COLO829 (cell line): ENCODE measurements at regions not wholly inside any gene's neighbourhood (a gene's known extent, or its start where the extent isn't known, plus 50 kb on each side); places are given as distances from the start of the nearest gene placed in this dataset.
"Not testable (repeated sequence)": the region's sequence is repeated elsewhere in the genome, so short reads cannot be mapped to it uniquely, and the experiment has no call there.

Experiments used
- DNase-seq: peaks from one replicate; pipeline ENCODE4 v3.0.0; 2012; ENCODE audit warnings: low spot score

DNA sequence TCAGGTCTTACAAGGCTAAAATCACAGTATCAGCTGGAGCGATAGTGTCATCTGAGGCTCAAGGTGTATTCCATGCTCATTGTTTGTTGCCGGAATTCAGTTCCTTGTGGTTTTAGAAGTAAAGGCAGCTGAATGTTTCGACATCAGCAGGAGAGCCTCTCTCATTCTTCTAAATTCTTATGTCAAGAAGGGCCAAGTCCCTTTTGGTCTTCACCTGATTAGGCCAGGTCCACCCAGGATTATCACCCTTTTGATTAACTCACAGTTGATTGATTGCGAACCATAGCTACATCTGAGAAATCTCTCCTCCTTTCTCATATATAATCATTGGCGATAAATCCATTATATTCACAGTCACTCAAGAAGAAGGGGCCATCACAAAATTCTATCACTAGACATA is 806.7 kb upstream of the PRMT6 start:
- no peak for DNase-seq

DNA sequence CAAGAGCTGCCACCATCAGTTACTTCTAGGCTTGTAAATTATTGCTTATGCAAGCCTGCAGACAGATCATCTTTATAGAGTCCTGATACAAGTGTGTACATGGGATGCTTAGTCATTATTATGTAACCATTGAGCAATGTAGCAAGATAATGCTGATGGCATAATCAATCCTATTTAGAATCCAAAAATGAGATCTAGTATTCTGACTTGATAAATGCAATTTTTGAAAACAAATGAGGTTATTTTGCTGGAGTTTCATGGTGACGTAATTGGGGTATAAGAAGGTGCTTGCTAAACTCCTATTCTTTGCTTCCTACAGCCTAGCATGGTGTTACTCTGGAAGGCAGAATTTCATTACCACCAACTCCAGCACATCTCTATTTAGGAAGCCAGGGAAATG is 801.7 kb upstream of the PRMT6 start:
- DNase-seq: no peak

DNA sequence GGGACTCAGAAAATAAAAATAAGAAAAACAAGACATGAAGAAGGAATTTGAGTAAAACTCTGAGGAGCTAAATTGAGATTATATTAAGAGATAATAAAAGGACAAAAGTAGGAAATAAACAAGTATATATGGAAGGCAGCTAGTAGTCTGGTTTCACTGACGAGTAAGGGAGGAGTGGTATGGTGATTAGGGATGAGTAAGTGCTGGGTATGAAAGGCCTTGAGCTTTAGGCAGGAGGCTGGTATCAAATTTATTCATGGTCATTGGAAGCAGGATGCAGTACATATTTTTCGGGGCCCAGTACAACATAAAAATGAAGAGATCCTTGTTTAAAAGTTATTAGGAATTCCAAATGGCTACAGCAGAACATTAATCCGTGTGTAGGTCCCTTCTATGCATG is 789.7 kb upstream of the PRMT6 start:
- DNase-seq: no peak

DNA sequence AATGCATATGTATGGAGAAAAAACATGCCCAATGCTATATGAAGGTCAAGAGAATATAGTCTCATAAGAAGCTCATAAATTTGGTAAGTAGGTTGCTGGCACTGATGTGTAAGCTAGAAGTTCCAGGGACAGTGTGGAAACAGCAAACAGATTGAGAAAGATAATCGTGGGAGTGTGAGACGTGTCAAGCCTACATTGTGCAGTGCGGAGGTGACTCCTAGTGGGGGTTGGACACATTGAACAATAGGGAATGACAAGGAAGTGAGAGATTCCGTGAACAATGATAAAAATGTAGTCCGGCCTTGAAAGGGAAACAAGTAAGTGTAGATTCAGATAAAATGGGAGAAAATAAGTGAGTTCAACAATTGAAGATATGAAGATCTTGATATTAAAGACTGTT is 788.4 kb upstream of the PRMT6 start:
- peak; percentile 7 for DNase-seq

DNA sequence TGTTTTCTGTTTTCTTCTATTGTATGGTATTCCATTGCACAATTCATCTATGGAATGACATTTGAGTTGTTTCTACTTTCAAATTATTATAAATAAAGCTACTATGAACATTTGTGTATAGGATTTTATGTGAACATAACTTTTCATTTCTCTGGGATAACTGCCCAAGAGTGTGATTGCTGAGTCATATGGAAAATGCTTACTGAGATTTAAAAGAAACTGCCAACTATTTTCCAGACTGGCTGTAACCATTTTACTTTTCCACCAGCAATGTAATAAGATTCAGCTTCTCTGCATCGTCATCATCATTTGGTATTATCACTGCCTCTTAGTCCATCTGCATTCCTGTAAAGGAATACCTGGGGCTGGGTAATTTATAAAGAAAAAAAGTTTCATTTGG is 779.6 kb upstream of the PRMT6 start:
- no peak for DNase-seq

DNA sequence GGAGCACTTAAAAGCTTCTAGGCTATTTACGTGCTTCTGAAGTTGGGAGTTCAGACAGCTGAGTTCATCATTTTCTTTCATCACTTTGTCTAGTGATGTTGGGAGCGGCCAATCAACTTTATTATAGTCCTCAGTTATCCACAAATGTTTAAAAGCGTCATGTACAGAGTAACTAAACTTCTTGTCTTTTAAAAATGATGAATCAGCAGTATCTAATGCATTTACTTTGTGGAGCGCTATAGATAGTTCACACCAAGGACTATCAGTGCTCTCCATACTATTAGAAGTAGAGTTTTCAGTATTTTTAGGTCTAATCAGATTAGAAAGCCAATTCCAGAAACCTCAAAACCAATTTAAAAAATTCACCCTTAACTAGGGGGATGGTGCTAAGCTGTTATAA is 778.7 kb upstream of the PRMT6 start:
- DNase-seq: no peak

DNA sequence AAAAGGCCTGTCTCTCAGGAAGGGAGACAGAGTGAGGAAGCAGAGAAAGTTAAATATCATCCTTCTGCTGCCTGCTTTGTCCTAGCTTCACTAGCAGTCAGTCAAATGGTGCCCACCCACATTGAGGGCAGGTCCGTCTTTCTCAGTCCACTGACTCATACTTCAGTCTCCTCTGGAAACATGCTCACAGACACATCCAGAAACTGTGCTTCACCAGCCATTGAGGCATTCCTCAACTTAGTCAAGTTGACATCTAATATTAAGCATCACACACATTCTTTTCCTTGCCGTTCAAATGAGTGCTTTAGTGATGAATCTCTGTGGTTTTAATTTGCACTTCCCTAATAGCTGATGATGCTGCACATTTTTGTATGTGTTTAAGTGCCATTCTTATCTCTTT is 777.8 kb upstream of the PRMT6 start:
- no peak for DNase-seq

DNA sequence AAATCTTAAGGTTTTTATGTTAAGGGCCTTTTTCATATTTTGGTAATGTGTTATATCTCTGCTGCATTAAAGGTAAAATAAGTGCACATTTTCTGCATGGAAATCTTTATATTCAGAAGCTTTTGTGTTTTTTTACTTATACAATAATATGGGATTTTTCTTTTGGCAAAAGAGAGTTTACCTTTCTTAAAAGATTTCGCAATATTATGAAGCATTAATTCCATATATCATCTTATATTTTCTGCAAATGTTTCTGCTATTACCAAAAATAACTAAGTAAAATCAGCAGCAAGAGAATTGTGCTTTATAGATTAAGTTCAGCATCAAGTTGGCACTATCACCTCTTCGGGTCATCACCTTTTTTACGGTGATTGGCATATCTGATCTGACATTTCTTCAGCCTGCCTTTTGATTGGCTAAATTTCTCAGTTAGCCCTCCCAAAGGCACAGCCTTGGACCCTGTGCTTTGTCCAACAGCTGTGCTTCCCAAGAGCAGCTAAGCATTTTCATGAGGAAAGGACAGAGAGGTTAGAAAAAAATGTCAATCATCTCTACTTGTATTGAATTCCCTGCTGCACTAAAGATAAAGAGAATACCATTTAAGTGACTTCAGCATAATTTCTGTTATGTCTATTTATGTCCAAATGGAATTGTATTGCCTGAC is 767.1 kb upstream of the PRMT6 start:
- DNase-seq: no peak

DNA sequence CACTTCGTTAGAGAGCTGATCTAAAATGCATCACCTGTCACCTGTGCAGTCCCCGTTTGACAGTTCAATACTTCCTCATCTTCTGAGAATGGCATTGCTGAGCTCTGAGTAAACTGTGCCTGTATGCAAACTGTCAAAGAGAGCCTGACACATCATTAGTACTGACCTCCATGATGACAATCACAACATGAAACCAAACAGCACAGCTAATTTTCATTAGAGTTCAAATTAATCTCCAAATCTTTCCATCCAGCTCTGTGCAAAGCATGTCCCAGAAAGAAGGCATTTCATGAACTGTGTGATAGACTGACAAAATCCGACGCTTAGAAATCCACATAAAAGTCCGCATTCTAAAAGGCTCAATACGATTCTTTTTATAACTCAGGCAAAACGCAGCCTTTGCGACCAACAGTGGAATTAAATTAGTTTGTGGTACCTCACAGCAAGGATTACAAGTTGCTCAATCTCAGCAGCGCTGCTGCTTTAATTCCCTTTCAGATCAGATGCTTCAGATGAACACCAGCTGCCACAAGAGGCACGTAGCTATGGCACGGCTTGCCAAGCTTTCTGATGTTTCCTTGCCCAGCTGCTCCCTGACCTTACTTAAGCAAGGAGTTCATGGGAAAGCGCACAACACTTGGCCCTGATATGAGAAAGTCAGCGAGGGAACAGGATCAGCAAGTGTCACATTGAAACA is 765.5 kb upstream of the PRMT6 start:
- no peak for DNase-seq

DNA sequence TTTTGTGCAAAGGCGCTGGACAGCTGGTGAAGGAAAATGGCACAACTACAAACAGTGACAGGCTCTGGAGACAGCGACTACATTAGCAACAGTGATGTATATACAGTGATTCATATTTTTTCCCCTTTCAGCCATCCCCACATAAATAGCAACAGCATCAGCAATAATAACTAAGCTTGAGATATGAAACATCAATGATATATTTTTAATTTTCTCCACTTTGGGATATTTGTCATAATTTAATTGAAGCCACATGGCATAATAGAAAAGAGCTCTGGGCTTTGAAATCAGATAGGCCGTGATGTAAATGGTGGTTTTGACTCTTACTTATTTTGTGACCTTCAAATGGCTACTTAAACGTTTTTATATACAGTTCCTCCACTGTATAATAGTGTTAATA is 764.3 kb upstream of the PRMT6 start:
- no peak for DNase-seq

DNA sequence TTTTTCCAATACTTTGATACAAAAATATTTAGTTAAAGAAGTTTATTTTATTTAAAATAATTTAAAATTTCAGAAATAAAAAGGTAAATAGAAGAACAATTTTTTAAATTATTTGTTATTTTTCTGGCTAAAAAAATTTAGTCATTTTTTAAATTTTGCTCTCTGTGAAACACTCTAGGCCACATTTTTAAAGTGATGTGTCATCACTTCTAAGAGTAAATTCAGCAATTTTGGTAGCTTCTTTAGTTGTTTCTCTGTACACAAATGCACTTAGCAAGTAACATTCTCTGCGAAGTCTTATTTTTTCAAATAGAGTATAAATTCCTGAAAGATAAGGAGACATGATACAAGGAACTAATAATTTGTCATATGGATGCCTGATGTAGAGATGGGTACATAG is 760.0 kb upstream of the PRMT6 start:
- no peak for DNase-seq

DNA sequence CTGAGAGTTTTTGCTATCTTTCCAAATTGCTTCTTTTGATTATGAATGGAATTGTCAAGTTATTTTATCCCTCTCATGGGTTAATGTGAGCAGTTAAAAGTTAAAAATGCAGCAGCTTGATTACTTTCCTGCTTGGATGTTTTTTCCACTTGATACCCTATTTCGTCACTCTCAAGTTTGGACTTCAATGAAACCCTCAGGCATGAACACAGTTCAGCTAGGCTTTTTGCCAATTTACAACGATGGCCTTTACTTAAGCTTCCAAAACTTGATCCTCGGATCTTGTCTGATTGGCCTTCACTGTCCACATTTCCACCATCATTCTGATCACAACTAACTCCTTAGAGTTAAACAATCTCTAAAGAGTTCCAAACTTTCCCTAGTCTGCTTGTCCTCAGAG is 752.4 kb upstream of the PRMT6 start:
- DNase-seq: no peak

DNA sequence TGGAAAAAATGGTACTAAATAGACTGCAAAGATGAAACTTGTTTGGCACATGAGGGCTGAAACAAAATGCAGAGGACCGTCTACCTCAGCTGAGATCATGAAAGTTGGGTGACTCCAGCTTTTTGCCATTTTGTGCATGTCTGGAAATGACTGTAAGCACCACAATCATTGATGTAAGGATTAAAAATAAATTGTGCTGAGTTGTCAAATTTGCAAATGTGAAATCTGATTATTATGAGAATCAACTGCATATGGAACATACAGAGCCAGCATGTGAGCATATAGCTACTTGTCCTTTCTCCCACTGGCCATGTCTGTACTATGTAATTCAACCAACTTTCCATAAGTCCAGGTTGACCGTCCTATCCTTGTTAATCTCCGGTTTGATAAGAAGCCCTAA is 736.9 kb upstream of the PRMT6 start:
- DNase-seq: no peak

DNA sequence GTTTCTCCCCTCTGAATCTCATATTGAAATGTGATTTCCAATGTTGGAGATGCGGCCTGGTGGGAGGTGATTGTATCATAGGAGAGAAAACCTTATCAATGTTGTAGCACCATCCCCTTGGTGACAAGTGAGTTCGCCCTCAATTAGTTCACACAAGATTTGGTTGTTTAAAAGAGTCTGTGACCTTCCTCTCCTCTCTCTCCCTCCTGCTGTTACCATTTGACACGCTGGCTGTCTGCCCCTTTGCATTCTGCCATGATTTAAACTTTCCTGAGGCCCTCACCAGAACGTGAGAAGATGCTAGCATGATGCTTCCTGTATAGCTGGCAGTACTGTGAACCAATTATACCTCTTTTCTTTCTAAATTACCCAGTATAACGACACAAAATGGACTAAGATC is 730.9 kb upstream of the PRMT6 start:
- DNase-seq: no peak

DNA sequence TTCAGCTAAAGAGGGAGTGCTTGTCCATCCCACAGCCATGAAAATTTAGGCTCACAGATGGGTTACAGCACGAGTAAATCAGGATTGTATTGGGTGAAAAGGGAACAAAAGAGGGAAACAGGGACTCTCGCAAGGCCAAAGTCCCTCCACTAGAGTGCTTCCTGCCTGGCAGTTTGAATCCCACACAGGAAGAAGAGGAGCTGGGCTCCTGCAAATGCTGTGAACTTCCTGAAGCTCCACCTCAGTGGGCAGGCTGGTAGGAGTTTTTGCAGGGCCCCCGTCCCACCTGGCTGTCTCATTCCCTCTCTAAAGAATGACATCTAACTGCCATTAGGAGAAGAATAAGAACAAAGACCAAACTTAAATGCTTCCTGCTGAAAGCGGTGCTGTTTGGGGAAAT is 712.0 kb upstream of the PRMT6 start:
- DNase-seq: no peak

DNA sequence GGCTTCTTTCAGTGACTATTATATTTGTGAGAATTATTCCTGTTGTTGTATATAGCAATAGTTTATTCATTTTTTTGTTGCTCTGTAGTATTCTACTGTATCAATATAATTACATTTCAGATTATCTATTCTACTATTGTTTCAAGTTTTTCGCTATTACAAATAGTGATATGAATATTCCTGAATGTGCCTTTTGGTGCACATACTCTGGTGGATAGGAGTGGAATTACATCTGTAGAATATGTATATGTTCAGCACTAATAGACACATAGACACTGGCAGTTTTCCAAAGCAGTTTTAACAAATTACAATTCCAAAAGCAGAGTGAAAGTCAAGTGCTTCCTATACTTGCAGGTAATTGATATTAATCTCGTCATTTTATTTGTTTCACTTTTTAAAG is 696.2 kb upstream of the PRMT6 start:
- peak; percentile 0 for DNase-seq

DNA sequence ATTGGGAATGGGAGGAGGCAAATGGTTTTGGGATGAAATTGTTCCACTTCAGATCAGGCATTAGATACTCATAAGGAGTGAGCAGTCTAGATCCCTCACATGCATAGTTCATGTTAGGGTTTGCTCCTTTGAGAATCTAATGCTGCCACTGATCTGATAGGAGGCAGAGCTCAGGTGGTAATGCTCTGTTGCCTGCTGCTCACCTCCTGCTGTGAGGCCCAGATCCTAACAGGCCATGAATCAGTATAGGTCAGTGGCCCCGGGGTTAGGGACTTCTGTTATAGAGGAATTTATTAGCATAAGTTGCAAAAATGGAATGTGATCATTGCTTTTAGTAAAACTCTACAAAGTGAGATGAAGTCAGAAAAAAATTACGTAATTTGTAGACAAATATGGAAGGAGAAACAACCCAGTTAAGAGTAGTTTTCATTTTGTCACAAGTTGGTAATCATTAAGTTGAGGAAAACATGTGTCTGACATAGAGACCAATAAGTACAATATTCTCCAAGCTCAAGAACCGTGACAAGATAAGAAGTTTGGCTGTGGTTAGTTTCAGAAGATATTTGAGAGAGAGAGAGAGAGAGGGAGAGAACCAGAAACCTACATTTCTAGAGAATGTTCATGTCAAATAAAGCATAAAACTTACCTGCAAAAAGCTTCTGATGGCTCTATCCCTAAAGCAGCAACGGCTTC is 689.7 kb upstream of the PRMT6 start:
- no peak for DNase-seq

DNA sequence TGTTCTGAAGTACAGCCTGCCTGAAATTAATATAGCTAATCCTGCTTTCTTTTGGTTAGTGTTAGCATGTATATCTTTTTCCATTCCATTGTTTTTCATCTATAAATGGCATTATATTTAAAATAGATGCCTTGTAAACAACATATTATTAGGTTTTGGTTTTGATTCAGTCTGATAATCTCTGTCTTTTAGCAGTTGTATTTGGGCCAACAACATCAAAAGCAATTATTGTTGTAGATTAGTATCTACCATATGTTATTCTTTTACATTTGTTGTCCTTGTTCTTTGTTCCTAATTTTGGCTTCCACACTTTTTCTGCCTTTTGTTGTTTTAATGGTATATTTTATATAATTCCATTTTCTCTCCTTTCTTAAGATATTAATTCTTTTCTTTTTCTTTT is 678.2 kb upstream of the PRMT6 start:
- DNase-seq: no peak

DNA sequence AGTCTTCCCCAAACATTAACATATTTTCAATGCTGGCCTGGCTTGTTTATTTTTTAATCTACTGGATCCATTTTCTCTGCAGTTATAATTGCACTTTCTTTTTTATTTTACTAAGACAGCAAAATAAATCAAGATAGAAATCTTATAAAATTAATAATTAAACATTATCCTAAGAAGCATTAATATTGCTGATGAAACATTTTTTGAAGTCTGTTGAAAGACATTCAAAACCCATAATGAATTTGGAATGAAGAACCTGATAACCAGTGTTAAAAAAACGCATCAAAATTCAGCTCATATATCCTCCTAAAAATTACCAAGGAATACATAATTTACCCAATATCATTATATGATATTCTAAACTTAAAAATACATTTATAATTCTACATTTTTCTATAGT is 675.7 kb upstream of the PRMT6 start:
- no peak for DNase-seq

DNA sequence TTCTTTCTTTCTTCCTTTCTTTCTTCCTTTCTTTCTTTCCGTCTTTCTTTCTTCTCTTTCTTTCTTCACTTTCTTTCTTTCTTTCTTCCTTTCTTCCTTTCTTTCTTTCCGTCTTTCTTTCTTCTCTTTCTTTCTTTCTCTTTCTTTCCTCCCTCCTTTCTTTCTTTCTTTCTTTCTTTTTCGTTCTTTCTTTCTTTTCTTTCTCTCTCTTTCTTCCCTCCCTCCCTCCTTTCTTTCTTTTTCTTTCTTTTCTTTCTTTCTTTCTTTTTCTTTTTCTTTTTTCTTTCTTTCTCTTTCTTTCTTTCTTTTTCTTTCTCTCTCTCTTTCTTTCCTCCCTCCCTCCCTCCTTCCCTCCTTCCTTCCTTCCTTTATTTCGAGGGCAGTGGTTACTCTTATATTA is 667.3 kb upstream of the PRMT6 start:
- not testable (repeated sequence) for DNase-seq

DNA sequence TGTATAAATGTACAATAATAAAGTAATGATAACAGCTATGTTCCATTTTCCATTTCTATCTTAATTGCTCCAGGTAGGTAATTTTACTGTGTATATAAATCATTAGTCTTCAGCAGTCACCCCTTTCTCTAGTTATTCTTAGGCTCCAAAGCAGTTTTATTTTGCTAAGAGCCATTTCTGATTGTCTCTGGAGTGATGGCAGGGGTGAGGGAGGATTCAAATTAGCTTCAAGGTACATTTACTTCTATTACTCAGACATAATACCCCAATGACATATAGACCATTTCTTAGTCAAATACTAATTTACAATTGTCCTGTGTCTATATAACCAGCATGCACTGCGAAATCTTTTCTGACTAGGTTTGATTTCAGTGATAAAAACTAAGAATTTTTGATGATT is 663.4 kb upstream of the PRMT6 start:
- DNase-seq: no peak

DNA sequence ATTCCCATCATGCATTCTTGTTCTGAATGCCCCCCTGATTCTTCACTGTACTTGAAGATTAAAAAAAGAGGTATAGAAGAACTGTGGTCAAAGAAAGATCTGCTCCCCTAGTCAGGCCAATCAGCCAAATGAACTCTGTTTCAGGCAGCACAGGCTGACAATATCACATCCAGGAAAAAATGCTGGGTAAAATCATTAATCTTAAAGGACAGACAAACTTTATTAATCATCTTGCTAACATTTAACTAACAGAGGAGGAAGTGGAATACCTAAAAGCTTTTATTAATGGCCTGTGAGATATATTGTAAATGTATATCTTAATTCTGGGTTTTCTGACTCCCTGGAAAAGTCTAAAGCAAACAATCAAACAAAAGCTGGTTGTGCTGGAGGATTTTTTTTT is 660.5 kb upstream of the PRMT6 start:
- DNase-seq: no peak

DNA sequence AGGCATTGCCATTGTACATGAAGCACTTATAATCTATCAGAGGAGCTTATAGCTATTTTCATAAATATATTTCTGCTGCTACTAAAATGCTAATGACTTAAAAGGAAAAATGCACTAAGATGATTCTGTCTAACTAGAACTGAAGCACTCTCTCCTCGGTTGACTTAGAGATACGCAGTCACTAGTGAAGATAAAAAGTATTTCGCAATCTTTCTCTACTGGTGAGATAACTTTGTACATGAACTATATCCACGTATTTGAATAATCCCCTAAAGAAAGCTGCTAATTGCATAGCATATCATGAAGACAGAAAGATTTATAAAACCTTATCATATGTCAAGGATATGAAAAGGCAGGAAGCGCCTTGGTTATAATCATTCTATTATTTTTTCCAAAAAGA is 658.1 kb upstream of the PRMT6 start:
- no peak for DNase-seq

DNA sequence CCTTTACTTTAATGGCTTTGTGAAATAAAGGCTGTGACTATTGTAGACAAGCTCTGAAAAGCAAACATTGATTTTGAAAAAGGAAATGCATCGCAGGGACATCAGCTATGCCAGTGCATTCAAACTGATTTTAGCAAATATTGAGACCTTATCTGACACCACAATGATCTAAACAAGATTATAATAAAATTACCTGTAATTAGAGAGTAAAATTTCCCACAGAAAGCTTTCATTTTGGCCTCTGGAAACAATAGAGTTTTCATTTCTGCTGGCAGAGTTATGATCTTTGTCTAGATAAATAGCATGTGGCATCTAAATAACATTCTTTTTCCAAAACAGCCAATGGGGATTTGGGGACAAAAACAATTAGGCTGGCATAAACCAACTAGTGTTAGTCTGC is 650.4 kb upstream of the PRMT6 start:
- no peak for DNase-seq
